Colonic mucosa (tissue), 4 donors: ENCODE measurements at regions not wholly inside any gene's neighbourhood (a gene's known extent, or its start where the extent isn't known, plus 50 kb on each side); places are given as distances from the start of the nearest gene placed in this dataset.

Experiments used
- DNase-seq: peaks from one replicate; pipeline ENCODE4 v3.0.0-alpha.2; 2020
- H3K27ac ChIP-seq: fragments of 200-600 bp; one replicate; pipeline ENCODE4 v1.8.0; 2021
- H3K27me3 ChIP-seq: fragments of 200-600 bp; one replicate; pipeline ENCODE4 v1.8.0; 2021
- H3K36me3 ChIP-seq: fragments of 200-600 bp; one replicate; pipeline ENCODE4 v1.8.0; 2021
- H3K4me1 ChIP-seq: fragments of 200-600 bp; one replicate; pipeline ENCODE4 v1.8.0; 2021; ENCODE audit warnings: mild to moderate bottlenecking
- H3K4me3 ChIP-seq: fragments of 200-600 bp; one replicate; pipeline ENCODE4 v1.8.0; 2021
- H3K9ac ChIP-seq, 2 donors: one replicate each; pipeline ENCODE4 v1.7.0; 2013; ENCODE audit warnings: control low read depth in 2 of 2, low read depth in 2 of 2, low read length in 2 of 2
- H3K9me3 ChIP-seq: fragments of 200-600 bp; one replicate; pipeline ENCODE4 v1.8.0; 2021
- intact Hi-C: fragments of 100-400 bp; cut with DNase I; formaldehyde crosslinking; loops from one replicate; pipeline ENCODE4 v1.14.1; 2022
- TF ChIP-seq, protein P1 (sequence below): fragments of 200-600 bp; IDR thresholded peaks from one replicate; pipeline ENCODE4 v1.8.0; 2022; ENCODE audit warnings: antibody characterized with exemption, mild to moderate bottlenecking
- donor health status: healthy.
- donor health status: DM: no; HTN: no; CAD: no.
- donor health status: DM: no; HTN: no; CAD: no.

DNA sequence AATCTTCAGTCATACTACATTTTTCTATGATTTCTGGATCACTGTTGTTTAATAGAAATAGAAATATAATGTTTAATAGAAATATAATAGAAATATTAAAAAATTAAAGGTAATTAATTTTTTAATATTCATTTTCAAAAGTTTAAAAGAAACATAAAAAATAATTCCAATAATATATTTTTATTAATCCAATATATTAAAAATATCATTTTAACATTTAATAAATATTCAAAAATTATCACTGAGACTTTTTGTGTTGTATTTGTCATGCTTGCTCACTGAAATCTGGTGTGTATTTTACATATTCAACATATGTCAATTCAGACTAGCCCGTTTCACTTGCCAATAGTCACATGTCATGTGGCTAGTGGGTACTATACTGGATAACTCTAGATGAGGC lies 80.6 kb upstream of the SLCO6A1 start:
- intact Hi-C loops: no loop called here
- Histone ChIP-seq H3K27ac (no peak overlapping the region), H3K36me3 (no peaks in the 10 kb centered on the region), H3K27me3 (no peaks in the 10 kb centered on the region), H3K4me3 (no peak overlapping the region), H3K9ac (no peak overlapping the region), H3K9me3 (no peaks in the 10 kb centered on the region), H3K4me1 (no peaks in the 10 kb centered on the region)
- TF ChIP-seq, protein P1, sequence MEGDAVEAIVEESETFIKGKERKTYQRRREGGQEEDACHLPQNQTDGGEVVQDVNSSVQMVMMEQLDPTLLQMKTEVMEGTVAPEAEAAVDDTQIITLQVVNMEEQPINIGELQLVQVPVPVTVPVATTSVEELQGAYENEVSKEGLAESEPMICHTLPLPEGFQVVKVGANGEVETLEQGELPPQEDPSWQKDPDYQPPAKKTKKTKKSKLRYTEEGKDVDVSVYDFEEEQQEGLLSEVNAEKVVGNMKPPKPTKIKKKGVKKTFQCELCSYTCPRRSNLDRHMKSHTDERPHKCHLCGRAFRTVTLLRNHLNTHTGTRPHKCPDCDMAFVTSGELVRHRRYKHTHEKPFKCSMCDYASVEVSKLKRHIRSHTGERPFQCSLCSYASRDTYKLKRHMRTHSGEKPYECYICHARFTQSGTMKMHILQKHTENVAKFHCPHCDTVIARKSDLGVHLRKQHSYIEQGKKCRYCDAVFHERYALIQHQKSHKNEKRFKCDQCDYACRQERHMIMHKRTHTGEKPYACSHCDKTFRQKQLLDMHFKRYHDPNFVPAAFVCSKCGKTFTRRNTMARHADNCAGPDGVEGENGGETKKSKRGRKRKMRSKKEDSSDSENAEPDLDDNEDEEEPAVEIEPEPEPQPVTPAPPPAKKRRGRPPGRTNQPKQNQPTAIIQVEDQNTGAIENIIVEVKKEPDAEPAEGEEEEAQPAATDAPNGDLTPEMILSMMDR: no peak
- DNase-seq: no peak

GRCh38 chr5:102581011-102581410 lies 82.2 kb upstream of the SLCO6A1 start:
- DNase-seq: no peak
- Histone ChIP-seq H3K9ac (no peak overlapping the region), H3K9me3 (no peaks in the 10 kb centered on the region), H3K36me3 (no peaks in the 10 kb centered on the region), H3K4me1 (no peaks in the 10 kb centered on the region), H3K4me3 (no peak overlapping the region), H3K27me3 (no peaks in the 10 kb centered on the region), H3K27ac (no peak overlapping the region)
- TF ChIP-seq, protein P1: no peak
- intact Hi-C loops: loop anchor here (5.0 kb wide), 1 partner anchor 461 kb away; no protein-coding TSS in a partner anchor

DNA sequence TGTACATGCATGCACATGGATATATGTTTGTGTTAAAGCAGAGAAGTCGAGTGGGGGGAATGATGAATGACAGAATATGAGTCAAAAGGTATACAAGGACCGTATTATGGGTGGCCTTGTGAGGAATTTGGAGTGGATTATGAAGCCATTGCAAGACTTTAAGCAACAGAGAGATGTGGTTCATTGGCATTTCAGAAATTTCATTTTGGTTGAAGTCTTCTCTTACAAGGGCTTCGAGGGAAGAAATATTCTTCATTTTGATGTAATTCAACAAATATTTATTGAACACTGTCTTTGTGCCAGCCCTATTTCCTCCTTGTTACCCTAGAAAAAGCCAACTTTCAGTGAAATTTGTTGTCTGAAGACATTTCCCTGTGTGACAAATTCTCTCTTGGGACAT lies 83.9 kb upstream of the SLCO6A1 start:
- H3K4me3 ChIP-seq: no peak overlapping the region
- no peaks in the 10 kb centered on the region for H3K36me3 ChIP-seq
- no peaks in the 10 kb centered on the region for H3K9me3 ChIP-seq
- DNase-seq: no peak
- H3K4me1 ChIP-seq: no peaks in the 10 kb centered on the region
- no peaks in the 10 kb centered on the region for H3K27me3 ChIP-seq
- no peak overlapping the region for H3K9ac ChIP-seq
- H3K27ac ChIP-seq: no peak overlapping the region
- intact Hi-C loops: loop anchor here (5.0 kb wide), 1 partner anchor 460 kb away; no protein-coding TSS in a partner anchor
- TF ChIP-seq, protein P1: no peak

- intact Hi-C loops: loop anchor here (5.0 kb wide), 1 partner anchor 459 kb away; no protein-coding TSS in a partner anchor
- no peak for DNase-seq
- no peak overlapping the region for H3K4me3 ChIP-seq
Measured at GRCh38 chr5:102583276-102584124, 84.7 kb upstream of the SLCO6A1 start.

GRCh38 chr5:102589661-102590060 lies 90.9 kb upstream of the SLCO6A1 start:
- Histone ChIP-seq H3K4me3 (no peak overlapping the region), H3K36me3 (no peaks in the 10 kb centered on the region), H3K27ac (no peak overlapping the region), H3K9ac (no peak overlapping the region), H3K27me3 (no peaks in the 10 kb centered on the region), H3K9me3 (no peaks in the 10 kb centered on the region), H3K4me1 (no peaks in the 10 kb centered on the region)
- TF ChIP-seq, protein P1: no peak
- DNase-seq: no peak
- intact Hi-C loops: loop anchor here (10.0 kb wide), 1 partner anchor 385 kb away; no protein-coding TSS in a partner anchor

More at GRCh38 chr5:102583276-102584124, 84.7 kb upstream of the SLCO6A1 start:
- Histone ChIP-seq H3K9ac (no peak overlapping the region), H3K4me1 (no peaks in the 10 kb centered on the region), H3K27ac (no peak overlapping the region), H3K36me3 (no peaks in the 10 kb centered on the region), H3K9me3 (no peaks in the 10 kb centered on the region), H3K27me3 (no peaks in the 10 kb centered on the region)
- TF ChIP-seq, protein P1: no peak
